Adrenal gland (tissue), 5 donors: ENCODE measurements at regions not wholly inside any gene's neighbourhood (a gene's known extent, or its start where the extent isn't known, plus 50 kb on each side); places are given as distances from the start of the nearest gene placed in this dataset.

Experiments used
- POLR2A ChIP-seq, 2 donors: fragments of 450-650 bp; IDR thresholded peaks; one replicate each; pipeline ENCODE4 v1.6.1; 2017; ENCODE audit warnings: antibody characterized with exemption in 2 of 2, mild to moderate bottlenecking in 2 of 2, moderate library complexity in 1 of 2
- TF ChIP-seq, protein P1 (sequence below), 6 experiments: fragments of 450-650 bp in 4 of 6; fragments of 200-600 bp in 2 of 6; sonication (generic) in 1 of 6; IDR thresholded peaks; 1 replicate in 5 of 6; 2 replicates in 1 of 6; pipeline versions ENCODE4 v1.5.1 to v1.8.0; 2016 to 2021; ENCODE audit warnings: antibody characterized with exemption in 6 of 6, mild to moderate bottlenecking in 2 of 6, moderate library complexity in 1 of 6
- donor health status: DM: no; HTN: no; CAD: no.

DNA sequence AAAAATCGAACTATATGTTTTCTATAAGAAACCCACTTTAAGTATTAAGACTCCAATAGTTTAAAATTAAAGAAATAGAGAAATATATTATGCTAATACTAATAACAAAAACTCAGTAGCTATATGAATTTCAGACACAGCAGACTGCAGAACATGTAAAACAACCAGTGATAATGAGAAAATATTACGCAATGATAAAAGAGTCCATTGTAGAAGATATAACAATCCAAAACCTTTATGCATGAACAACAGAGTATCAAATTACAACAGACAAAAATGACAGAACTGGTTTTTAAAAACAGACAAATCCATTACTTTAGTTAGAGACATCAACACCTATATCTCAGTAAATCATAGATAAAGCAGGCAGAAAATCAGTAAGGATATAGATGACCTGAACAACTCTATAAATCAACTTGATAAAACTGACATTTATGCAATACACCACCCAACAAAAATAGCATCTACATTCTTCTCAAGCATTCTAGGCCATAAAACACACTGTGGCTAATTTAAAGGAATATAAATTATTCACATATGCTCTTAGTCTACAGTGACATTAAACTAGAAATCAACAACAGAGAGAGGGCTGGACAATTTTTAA lies 669.5 kb upstream of the GHITM start:
- TF ChIP-seq, protein P1, sequence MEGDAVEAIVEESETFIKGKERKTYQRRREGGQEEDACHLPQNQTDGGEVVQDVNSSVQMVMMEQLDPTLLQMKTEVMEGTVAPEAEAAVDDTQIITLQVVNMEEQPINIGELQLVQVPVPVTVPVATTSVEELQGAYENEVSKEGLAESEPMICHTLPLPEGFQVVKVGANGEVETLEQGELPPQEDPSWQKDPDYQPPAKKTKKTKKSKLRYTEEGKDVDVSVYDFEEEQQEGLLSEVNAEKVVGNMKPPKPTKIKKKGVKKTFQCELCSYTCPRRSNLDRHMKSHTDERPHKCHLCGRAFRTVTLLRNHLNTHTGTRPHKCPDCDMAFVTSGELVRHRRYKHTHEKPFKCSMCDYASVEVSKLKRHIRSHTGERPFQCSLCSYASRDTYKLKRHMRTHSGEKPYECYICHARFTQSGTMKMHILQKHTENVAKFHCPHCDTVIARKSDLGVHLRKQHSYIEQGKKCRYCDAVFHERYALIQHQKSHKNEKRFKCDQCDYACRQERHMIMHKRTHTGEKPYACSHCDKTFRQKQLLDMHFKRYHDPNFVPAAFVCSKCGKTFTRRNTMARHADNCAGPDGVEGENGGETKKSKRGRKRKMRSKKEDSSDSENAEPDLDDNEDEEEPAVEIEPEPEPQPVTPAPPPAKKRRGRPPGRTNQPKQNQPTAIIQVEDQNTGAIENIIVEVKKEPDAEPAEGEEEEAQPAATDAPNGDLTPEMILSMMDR (IDR thresholded peaks at IDR 0.05) = no peak
- TF ChIP-seq POLR2A (IDR thresholded peaks at IDR 0.05) = no peak
